ENCODE measurements at regions not wholly inside any gene's neighbourhood (a gene's known extent, or its start where the extent isn't known, plus 50 kb on each side); places are given as distances from the start of the nearest gene placed in this dataset.

DNA sequence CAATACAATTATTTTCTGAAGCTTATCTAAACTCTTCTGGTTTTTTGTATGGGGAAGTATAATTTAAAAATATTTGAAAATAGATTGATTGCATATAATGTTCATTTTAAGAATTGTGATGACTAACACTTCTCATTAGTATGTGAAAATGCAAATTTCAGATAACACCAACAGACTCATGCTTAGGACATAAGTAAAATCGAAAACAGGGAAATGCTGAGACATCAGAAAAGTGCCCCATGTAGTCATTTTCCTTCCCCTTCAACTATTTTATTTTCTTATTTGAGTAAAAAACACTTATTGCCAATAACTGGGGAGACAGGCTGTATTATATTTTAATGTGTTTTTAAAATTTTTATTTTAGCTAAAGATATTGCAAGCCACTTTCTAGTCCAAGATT lies 814.7 kb downstream of the GALC start:
- no peak for DNase-seq (ENCODE audit: low read depth)
- H3K4me3 ChIP-seq (ENCODE audit: low read depth, low read length): no peak overlapping the region
- no peak for TF ChIP-seq CTCF (conservative IDR thresholded peaks at IDR 0.05; ENCODE audit: low read depth, low read length)

DNA sequence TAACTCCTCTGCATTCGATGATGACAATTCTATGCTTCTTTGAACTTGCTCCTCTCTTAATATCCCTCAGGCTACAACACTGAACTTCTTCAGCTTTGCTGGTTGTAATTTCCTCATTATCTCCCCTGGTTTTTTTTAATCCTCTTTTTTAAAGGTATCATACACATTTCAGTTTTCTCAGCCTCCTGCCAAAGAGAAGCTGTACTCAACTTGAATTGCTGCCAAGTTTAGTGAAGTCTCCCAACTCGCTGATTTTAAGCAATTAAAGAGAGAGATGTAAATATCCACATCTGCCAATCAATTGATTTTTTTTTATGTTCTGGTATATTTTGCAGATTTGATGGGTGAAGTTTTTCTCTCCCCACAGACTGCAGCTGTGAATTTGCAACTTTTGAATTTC lies 817.8 kb downstream of the GALC start:
- no peak overlapping the region for H3K4me3 ChIP-seq (ENCODE audit: low read depth, low read length)
- no peak for TF ChIP-seq CTCF (conservative IDR thresholded peaks at IDR 0.05; ENCODE audit: low read depth, low read length)
- DNase-seq (ENCODE audit: low read depth): no peak

- no peak for TF ChIP-seq CTCF (conservative IDR thresholded peaks at IDR 0.05; ENCODE audit: low read depth, low read length)
- H3K4me3 ChIP-seq (ENCODE audit: low read depth, low read length): no peak overlapping the region
- DNase-seq (ENCODE audit: low read depth): no peak
Observed at GRCh38 chr14:87171141-87171540, 821.8 kb downstream of the GALC start.

- no peak overlapping the region for H3K4me3 ChIP-seq (ENCODE audit: low read depth, low read length)
- TF ChIP-seq CTCF (conservative IDR thresholded peaks at IDR 0.05; ENCODE audit: low read depth, low read length): no peak
Observed at GRCh38 chr14:87170179-87170578, 822.8 kb downstream of the GALC start.

DNA sequence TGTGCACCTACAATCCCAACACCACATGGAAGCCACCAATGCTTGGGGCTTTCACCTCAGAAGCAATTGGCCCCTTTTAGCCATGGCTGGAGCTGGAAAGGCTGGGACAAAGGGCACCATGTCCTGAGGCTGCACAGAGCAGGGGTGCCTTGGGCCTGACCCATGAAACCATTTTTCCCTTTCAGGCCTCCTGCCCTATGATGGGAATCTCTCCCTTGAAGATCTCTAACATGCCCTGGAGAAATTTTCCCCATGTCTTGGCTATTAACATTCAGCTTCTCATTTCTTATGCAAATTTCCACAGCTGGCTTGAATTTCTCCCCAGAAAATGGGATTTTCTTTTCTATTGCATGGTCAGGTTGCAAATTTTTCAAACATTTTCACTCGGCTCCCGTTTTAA lies 823.6 kb downstream of the GALC start:
- no peak overlapping the region for H3K4me3 ChIP-seq (ENCODE audit: low read depth, low read length)
- TF ChIP-seq CTCF (conservative IDR thresholded peaks at IDR 0.05; ENCODE audit: low read depth, low read length): no peak
- no peak for DNase-seq (ENCODE audit: low read depth)

More at GRCh38 chr14:87170179-87170578, 822.8 kb downstream of the GALC start:
- no peak for DNase-seq (ENCODE audit: low read depth)

GRCh38 chr14:87161502-87161901 lies 831.5 kb downstream of the GALC start:
- DNase-seq (ENCODE audit: low read depth): no peak
- TF ChIP-seq CTCF (conservative IDR thresholded peaks at IDR 0.05; ENCODE audit: low read depth, low read length): no peak
- no peak overlapping the region for H3K4me3 ChIP-seq (ENCODE audit: low read depth, low read length)

DNA sequence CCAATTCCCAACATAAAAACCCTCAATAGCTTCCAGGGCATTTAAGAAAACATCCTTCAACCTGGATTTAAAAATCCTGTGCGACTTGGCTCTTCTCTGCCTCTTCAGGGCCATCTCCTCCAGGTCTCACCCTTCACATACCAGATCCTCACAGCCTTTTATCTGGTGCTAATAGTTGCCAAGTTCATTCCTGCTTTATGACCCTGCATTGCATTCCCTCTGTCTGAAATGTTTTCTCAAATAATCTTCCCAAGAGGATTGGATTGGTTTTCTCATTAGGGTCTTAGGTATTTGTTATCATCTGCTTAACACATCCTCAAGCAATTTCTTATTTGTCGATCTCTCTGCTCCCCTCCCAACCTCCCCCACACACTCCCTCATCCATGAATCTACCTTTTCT lies 832.0 kb downstream of the GALC start:
- DNase-seq (ENCODE audit: low read depth): no peak
- H3K4me3 ChIP-seq (ENCODE audit: low read depth, low read length): no peak overlapping the region
- TF ChIP-seq CTCF (conservative IDR thresholded peaks at IDR 0.05; ENCODE audit: low read depth, low read length): no peak
